Inflammatory macrophage treated with lipopolysaccharide for 1 hour (primary cell): ENCODE measurements at regions not wholly inside any gene's neighbourhood (a gene's known extent, or its start where the extent isn't known, plus 50 kb on each side); places are given as distances from the start of the nearest gene placed in this dataset.

ENCODE experiments used
- DNase-seq, 2 donors: peaks; one replicate each; pipeline ENCODE4 v3.0.0-alpha.2; 2020 to 2022

DNA sequence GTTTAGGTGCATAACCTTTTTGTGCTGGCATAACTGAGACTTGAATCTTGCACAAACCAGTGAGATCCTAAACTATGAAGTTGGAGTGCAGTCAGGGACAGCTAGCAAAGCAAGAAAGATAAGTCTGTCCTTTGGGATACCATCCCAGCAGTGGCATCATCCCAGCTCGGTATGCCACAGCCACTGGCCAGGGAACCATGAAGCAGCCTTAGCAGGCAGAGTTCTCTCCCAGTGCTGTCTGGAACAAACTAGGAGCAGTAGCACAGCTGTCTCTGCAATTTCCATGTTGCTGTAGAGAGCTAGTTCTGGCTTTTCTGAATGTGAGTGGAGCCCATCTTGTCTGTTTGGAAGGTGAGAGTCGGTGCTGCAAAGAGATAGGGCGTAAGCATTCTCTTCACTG, 130.3 kb downstream of the DTWD1 start:
- DNase-seq = no peak

DNA sequence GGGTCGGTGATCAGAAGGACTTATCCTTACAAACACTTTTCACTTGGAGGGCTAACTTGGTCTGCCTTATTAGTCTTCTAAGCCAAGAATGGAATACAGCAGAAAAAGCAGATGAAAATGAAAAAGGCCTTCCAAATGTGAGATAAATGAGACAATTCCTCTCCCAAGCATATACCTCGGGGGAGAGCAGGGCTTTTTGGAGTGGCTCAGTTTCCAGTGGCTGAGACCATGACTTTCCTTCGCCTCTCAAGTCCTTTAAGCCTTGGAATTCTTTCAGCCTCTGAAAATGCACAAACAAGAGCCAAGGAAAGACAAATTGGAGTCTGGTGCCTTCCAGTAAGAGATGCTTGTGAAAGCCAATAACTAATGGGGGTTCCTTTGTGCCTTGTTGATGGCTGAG, 130.9 kb downstream of the DTWD1 start:
- no peak for DNase-seq

DNA sequence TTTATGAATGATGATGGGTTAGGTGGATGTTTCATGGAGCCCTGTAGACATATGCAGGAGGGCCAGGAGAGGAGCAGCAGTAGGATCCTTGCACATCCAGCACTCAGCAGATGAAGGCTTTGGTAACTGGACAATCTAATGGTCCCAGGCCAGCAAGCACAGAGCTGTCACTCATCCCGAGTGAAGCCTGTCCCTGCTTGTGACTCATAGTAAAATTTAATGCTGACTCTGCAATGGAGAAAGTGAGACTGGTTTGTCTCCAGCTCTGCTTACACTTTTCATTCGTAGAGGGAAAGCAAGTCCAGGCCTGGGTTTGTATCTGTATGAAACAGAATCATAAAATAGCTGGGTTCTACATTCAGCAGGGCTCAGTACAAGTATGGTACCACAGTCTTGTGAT, 131.7 kb downstream of the DTWD1 start:
- no peak for DNase-seq

DNA sequence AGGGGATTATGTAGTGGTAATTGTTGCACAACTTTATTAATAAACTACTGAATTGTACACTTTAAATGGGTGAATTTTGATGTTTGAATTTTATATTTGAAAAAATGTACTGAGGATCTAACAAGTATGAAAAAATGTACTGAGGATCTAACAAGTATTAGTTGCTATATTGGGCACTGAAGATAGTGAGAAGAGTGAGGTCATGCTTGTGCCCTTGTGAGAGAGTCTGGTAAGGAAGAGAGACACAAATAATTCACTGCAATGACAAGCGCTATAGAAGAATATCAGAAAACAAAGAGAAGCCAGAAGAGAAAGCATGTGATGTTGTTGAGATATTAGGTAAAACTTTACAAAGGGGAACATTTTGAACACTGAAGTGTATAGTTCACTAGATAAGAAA, 137.6 kb downstream of the DTWD1 start:
- DNase-seq = no peak

DNA sequence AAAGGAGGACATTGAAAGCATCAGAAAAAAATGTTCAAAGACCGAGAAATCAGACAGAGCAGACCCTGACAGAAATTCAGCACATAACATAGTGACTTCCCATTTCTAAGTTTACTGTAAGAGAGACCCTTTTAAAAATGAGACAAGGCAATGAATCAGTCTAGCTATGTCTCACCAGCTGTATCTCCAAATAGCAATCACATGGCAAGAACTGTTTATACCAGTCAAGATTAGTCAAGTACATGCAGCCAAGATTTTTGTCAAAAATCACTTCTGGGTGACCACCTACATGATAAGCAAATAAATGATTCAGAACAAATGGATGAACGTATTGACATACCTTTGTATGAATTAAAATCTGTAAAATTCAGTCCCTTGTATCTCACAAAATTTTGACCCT, 138.0 kb downstream of the DTWD1 start:
- no peak for DNase-seq

DNA sequence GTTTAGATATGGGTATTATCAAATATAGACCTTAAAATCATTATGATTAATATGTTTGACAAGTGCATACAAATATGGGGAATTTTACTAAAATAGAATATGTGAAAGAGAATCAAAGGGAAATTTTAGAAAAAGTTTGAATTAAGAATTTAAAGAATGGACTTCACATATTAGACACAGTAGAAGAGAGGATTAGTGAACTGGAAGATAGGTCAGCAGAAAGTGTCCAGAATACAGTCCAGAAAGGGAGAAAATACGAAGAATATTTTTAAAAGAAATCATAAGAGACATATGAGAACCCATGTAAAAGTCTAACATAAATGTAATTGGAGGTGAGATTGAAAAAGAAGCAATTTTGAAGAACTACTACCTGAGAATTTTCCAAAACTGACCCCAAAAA, 139.9 kb downstream of the DTWD1 start:
- no peak for DNase-seq

DNA sequence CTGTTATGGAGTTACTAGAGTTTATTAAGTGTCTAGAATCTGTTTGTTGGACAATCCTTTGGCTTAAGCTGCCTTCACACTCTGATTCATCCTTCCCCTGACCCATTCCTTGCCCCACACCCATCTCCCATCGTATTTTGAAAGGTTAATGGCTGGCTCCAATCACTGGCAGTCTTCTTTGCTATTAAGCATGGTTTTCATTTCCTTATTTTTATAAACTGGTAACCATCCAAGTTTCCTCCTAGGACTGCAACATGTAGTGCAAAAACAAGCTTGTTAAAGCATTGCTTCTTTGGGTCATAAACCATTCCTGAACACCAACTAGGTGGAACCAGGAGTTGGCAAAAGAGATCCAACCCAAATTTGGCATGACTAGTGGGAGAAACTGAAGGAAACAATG, 148.4 kb downstream of the DTWD1 start:
- no peak for DNase-seq

DNA sequence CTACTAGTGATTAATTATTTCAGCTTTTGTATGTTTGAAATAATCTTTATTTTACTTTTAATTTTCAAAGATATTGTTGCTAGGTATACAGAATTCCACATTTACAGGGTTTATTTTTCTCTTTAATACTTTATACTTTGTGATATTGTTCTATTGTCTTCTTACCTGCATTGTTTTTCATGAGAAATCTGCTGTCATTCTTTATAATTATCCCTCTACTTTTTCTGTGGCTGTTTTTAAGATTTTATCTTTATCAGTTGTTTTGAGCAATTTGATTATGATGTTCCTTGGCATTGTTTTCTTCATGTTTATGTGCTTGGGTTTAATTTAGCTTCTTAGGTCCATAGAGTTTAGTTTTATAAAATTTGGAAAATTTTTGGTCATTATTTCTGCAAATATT, 168.6 kb downstream of the DTWD1 start:
- DNase-seq = no peak

DNA sequence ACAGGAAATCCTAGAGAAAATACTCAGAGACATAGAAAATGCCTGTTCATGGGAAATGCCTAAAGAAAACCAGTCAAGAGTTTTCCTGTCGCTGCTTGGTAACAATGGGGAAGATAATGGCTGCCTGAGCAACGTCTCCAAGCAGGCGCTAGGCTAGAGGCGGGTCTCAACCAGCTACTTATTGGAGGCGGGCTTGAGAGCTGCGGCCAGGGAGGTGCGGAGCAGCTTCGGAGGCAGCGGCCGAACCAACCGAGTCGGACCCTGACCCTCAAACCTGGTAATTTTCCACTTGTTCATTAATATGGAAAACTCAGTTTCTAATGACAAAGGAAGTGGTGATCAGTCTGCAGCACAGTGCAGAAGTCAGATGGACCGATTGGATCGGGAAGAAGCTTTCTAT, 173.1 kb downstream of the DTWD1 start:
- no peak for DNase-seq

DNA sequence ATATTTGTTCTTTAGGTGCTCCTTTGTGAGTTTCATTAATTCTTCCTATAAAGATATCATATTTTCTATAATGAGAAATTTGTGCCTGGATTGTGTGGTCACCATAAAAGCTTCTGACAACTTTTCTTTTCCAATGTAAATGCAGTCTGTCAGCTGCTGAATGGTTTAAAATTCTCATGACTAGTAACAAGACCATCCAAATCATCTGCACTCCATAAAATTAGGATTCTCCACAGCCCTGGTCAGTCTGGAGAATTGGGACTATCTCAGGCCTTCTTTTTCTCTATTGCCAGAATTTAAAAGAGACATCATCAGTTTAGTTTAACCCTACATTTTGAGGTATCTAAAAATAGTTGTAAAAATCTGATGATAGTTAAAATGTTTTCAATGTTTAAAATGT, 180.9 kb downstream of the DTWD1 start:
- DNase-seq = no peak
